Endothelial cell of umbilical vein (primary cell): ENCODE measurements at regions not wholly inside any gene's neighbourhood (a gene's known extent, or its start where the extent isn't known, plus 50 kb on each side); places are given as distances from the start of the nearest gene placed in this dataset.

Experiments used
- CTCF ChIP-seq, 2 donors: IDR thresholded peaks; 1 replicate in 1 of 2; 2 replicates in 1 of 2; pipeline ENCODE4 v1.5.1; 2011; ENCODE audit warnings: low read length in 2 of 2, mild to moderate bottlenecking in 2 of 2, moderate library complexity in 2 of 2, control low read depth in 1 of 2, inconsistent platforms in 1 of 2, low read depth in 1 of 2; ENCODE audit not compliant: insufficient read depth in 1 of 2; ENCODE audit errors: extremely low read depth in 1 of 2
- EZH2 ChIP-seq: IDR thresholded peaks from 2 replicates; pipeline ENCODE4 v1.6.1; 2012; ENCODE audit warnings: borderline replicate concordance, low read depth, mild to moderate bottlenecking, moderate library complexity, low read length, inconsistent platforms; ENCODE audit not compliant: severe bottlenecking
- FOS ChIP-seq: IDR thresholded peaks from 2 replicates; pipeline ENCODE4 v1.6.1; 2011; ENCODE audit warnings: mild to moderate bottlenecking, low read length, moderate library complexity, borderline replicate concordance; ENCODE audit not compliant: insufficient read depth
- JUN ChIP-seq: IDR thresholded peaks from 2 replicates; pipeline ENCODE4 v1.6.1; 2011; ENCODE audit warnings: borderline replicate concordance, low read depth; ENCODE audit not compliant: insufficient read length, insufficient read depth
- POLR2A ChIP-seq: IDR thresholded peaks from 2 replicates; pipeline ENCODE4 v1.6.1; 2012; ENCODE audit warnings: low read depth, mild to moderate bottlenecking, control low read depth, low read length
- POLR2AphosphoS5 ChIP-seq: IDR thresholded peaks from 2 replicates; pipeline ENCODE4 v1.6.1; 2012; ENCODE audit warnings: low read depth, mild to moderate bottlenecking, control low read depth, low read length, moderate library complexity; ENCODE audit not compliant: insufficient read depth

GRCh38 chr5:41637424-41637823 is 127.0 kb upstream of the PLCXD3 start:
- TF ChIP-seq POLR2A (no peak), CTCF (IDR thresholded peaks at IDR 0.05; ENCODE audit: extremely low read depth in 1 of 2, insufficient read depth in 1 of 2, low read depth in 1 of 2, low read length in 2 of 2) (no peak), POLR2AphosphoS5 (no peak), EZH2 (no peak), JUN (no peak), FOS (no peak)
